Spleen (tissue), 7 donors: ENCODE measurements at regions not wholly inside any gene's neighbourhood (a gene's known extent, or its start where the extent isn't known, plus 50 kb on each side); places are given as distances from the start of the nearest gene placed in this dataset.

Experiments used
- POLR2A ChIP-seq, 3 donors: fragments of 450-650 bp; IDR thresholded peaks; one replicate each; pipeline ENCODE4 v1.5.1; 2017; ENCODE audit warnings: antibody characterized with exemption in 3 of 3, mild to moderate bottlenecking in 1 of 3
- TF ChIP-seq, protein P1 (sequence below), 11 experiments: fragments of 200-600 bp in 7 of 11; fragments of 450-650 bp in 4 of 11; sonication (generic) in 4 of 11; IDR thresholded peaks in 8 of 11; conservative IDR thresholded peaks in 3 of 11; 1 replicate in 7 of 11; 2 replicates in 4 of 11; pipeline versions ENCODE4 v1.4.0 to v1.8.0; 2016 to 2021; ENCODE audit warnings: antibody characterized with exemption in 11 of 11, inconsistent platforms in 4 of 11, mild to moderate bottlenecking in 1 of 11
- donor health status: DM: no; HTN: no; CAD: no; lungs with moderate emphysema.
- donor health status: DM: no; HTN: no; CAD: no.
- donor health status: DM: no; HTN: no; CAD: no.

DNA sequence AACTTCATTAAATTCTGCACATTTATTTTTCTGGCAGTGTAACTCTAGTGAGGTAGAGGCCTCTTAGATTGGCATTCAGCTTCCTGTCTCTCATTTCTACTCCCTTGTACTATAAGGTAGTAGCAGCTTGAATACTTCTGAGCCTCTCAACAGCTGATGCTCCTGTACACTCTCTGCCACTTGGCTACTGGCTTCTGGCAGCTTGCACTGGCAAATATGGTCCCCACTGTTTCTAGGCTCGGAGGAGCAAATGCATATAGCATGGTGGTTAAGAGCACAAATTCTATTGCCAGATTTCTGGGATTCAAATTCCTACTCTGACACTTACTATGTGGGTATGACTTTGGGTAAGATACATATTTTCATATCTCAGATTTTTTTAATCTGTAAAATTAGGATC is 292.8 kb upstream of the ADGRB3 start:
- no peak for TF ChIP-seq POLR2A (IDR thresholded peaks at IDR 0.05)
- TF ChIP-seq, protein P1, sequence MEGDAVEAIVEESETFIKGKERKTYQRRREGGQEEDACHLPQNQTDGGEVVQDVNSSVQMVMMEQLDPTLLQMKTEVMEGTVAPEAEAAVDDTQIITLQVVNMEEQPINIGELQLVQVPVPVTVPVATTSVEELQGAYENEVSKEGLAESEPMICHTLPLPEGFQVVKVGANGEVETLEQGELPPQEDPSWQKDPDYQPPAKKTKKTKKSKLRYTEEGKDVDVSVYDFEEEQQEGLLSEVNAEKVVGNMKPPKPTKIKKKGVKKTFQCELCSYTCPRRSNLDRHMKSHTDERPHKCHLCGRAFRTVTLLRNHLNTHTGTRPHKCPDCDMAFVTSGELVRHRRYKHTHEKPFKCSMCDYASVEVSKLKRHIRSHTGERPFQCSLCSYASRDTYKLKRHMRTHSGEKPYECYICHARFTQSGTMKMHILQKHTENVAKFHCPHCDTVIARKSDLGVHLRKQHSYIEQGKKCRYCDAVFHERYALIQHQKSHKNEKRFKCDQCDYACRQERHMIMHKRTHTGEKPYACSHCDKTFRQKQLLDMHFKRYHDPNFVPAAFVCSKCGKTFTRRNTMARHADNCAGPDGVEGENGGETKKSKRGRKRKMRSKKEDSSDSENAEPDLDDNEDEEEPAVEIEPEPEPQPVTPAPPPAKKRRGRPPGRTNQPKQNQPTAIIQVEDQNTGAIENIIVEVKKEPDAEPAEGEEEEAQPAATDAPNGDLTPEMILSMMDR (IDR thresholded peaks at IDR 0.05 in 8 of 11, conservative IDR thresholded peaks at IDR 0.05 in 3 of 11), result no peak
